Activated CD8-positive, alpha-beta memory T cell treated with anti-CD3 and anti-CD28 coated beads, Interleukin-2, amount 10 ng/mL, durations not matched to agents 7 days and 5 days (primary cell): ENCODE measurements at regions not wholly inside any gene's neighbourhood (a gene's known extent, or its start where the extent isn't known, plus 50 kb on each side); places are given as distances from the start of the nearest gene placed in this dataset.
A peak's percentile ranks its signal among the peaks of the same experiment; 100 is the strongest.

ENCODE experiments used
- ATAC-seq: fragments of 150-1000 bp; cut with Tn5 transposase; one replicate; pipeline ENCODE4 v1.10.0; 2021; ENCODE audit warnings: moderate library complexity
- CTCF ChIA-PET: fragments of 350-600 bp; sonication (Branson Sonifier 250); formaldehyde crosslinking; loops from one replicate; lab custom pipeline; 2021; ENCODE audit warnings: antibody characterized with exemption; lab: Charles Lee
- DNase-seq: peaks from one replicate; pipeline ENCODE4 v3.0.0-alpha.2; 2020
- H3K27ac Mint-ChIP-seq: one replicate; pipeline ENCODE4 v1.8.0; 2021; ENCODE audit warnings: mild to moderate bottlenecking, mixed read lengths
- H3K27me3 Mint-ChIP-seq: one replicate; pipeline ENCODE4 v1.8.0; 2021; ENCODE audit warnings: mixed read lengths
- H3K36me3 Mint-ChIP-seq: one replicate; pipeline ENCODE4 v1.8.0; 2021; ENCODE audit warnings: mild to moderate bottlenecking, mixed read lengths
- H3K4me1 Mint-ChIP-seq: one replicate; pipeline ENCODE4 v1.8.0; 2021; ENCODE audit warnings: mixed read lengths
- H3K4me3 Mint-ChIP-seq: one replicate; pipeline ENCODE4 v1.8.0; 2021; ENCODE audit warnings: mild to moderate bottlenecking, moderate library complexity, mixed read lengths
- H3K9me3 Mint-ChIP-seq: one replicate; pipeline ENCODE4 v1.8.0; 2022; ENCODE audit warnings: low read depth, mixed read lengths

DNA sequence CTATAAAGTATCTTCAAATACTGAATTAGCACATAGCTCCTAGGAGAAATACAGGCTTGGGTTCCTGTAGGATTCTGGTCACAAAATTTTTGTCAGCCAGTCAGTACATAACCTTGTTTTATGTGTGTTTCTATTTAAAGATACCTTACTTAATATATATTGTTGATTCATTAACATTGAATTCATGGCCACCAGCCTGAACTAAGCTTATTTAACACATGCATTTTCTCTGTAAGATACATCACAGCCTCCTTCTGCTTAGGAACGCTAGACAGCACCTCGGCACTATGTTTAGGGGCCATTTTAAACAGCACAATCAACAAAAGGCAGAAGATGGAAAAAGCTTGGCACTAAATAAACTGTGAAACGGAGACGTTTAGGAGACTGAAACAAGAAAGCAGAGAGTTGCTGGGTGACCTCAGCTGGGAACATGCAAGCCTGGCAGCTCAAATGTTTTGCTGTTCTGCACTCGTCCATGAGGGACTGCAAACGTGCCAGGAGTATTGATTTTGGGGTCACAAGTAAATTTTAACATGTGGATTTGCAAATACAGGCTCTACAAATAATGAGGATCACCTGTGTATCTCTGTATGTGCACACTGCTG lies 432.2 kb upstream of the TPM1 start:
- Mint-ChIP-seq H3K27me3 (peaks cover 28% of the 10 kb centered on the region), H3K4me1 (no peaks in the 10 kb centered on the region), H3K9me3 (no peaks in the 10 kb centered on the region), H3K4me3 (no peak overlapping the region), H3K27ac (no peak overlapping the region), H3K36me3 (no peaks in the 10 kb centered on the region)
- CTCF ChIA-PET = no interaction called here
- ATAC-seq = no peak
- no peak for DNase-seq

DNA sequence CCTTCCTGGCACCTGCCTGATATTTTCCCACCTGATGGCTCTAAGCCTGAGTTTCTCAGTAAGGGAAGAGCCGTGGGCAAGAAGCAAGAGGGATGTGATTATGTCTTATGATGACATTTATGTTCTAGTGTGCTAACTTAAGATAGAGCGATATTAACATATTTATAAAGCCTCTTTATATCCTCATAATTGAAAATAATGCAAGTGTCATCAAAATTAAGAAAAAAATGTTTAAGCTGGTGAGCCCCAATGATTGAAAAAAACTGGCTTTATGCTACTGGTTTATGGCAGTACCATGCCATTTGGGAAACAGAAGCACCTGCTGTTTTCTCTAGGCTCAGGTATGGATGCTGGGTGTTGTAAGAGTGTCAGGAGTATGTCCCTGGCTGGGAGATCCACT lies 431.5 kb upstream of the TPM1 start:
- CTCF ChIA-PET = no interaction called here
- Mint-ChIP-seq H3K4me3 (no peak overlapping the region), H3K36me3 (no peaks in the 10 kb centered on the region), H3K27ac (no peak overlapping the region), H3K9me3 (no peaks in the 10 kb centered on the region), H3K4me1 (no peaks in the 10 kb centered on the region), H3K27me3 (peaks cover 28% of the 10 kb centered on the region)
- DNase-seq = no peak
- ATAC-seq = no peak

DNA sequence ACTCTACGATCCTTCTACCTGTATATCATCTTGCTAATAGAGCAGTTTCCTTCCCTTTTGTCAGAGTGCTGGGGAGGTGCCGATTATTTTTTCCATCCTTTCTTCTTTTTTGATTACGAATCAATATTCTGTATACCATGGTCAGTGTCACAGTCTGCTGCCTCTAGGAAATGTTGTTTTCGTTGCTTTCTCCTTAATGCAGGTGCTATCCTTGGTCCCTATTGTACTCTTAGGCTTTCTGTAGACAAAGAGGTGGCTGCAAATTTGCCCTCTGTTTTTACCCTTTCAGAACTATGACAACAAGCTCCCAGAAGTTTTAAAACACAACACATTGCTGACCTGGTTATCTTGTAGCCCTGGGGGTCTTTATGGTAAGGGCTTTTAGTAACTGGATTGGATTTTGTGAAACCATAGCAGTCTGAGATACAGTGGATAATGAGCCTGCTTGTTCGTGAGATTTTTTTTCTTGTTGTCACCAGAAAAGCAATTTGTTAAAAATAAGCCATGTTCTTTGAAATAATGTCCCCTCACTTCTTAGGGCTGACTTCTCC lies 430.3 kb upstream of the TPM1 start:
- Mint-ChIP-seq H3K4me1 (no peaks in the 10 kb centered on the region), H3K27ac (no peak overlapping the region), H3K9me3 (no peaks in the 10 kb centered on the region), H3K36me3 (no peaks in the 10 kb centered on the region), H3K4me3 (no peak overlapping the region), H3K27me3 (peaks cover 28% of the 10 kb centered on the region)
- ATAC-seq (no peak), DNase-seq (no peak)
- CTCF ChIA-PET = no interaction called here

DNA sequence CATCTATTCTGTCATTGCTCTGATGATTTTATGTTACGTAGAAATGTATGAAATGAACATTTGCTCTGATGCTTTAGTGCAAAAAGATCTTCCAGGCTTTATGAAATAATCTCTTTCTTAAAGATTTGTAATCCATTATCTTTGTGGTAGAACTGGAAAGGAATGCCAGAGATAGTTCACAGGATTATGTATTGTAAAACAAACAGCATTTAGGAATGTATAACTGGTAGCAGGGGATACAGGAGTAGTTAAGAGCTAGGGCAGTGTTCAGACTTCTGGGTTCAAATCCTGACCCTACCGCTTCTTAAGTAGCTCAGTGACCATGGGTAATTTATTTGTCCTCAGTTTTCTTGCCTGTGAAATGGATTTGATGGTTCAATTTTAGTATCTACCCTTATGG lies 429.8 kb upstream of the TPM1 start:
- no peak for ATAC-seq

DNA sequence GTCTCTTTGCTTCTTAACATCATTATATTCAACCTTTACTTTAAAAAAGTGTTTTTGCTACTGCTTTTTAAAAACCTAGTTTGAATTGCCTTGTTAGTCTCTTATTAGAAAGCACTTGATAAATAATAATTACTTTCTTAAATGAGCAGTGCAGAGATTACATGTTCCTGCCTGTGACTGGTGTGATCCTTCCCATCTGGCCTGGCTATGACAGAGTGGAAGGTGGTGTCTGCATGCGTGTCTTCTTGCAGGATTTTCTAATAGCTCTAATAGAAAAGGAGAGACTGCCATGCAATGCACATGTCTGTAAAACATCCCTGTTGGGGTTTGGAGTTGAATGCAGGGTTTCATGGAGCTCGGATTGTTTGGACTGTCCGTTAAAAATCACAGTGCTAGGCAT lies 425.8 kb upstream of the TPM1 start:
- CTCF ChIA-PET = no interaction called here
- H3K4me1 Mint-ChIP-seq = no peaks in the 10 kb centered on the region
- no peaks in the 10 kb centered on the region for H3K9me3 Mint-ChIP-seq
- no peak overlapping the region for H3K4me3 Mint-ChIP-seq
- H3K36me3 Mint-ChIP-seq = no peaks in the 10 kb centered on the region
- ATAC-seq (no peak), DNase-seq (no peak)
- no peak overlapping the region for H3K27ac Mint-ChIP-seq
- peaks cover 19% of the 10 kb centered on the region for H3K27me3 Mint-ChIP-seq

More for the DNA sequence above, 429.8 kb upstream of the TPM1 start:
- no peaks in the 10 kb centered on the region for H3K36me3 Mint-ChIP-seq
- no peak overlapping the region for H3K4me3 Mint-ChIP-seq
- H3K4me1 Mint-ChIP-seq = no peaks in the 10 kb centered on the region
- no peak for DNase-seq
- H3K27ac Mint-ChIP-seq = no peak overlapping the region
- CTCF ChIA-PET = no interaction called here
- peaks cover 28% of the 10 kb centered on the region for H3K27me3 Mint-ChIP-seq
- no peaks in the 10 kb centered on the region for H3K9me3 Mint-ChIP-seq

DNA sequence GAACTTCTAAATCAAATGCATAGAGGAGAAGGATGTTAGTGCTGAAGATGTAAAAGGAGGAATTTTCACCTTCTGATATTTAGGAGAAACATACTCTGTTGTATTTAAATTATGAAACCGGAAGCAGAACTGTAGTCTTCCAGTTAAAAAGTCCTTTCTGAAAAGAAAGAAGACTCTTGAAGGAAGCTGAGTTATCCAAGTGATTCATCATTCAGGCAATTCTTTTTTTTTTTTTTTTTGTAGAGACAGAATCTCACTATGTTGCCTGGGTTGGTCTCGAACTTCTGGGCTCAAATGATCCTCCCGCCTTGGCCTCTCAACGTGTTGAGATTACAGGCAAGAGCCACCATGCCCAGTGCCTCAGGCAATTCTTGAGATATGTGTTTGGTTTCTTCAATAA lies 424.8 kb upstream of the TPM1 start:
- H3K27ac Mint-ChIP-seq = no peak overlapping the region
- CTCF ChIA-PET = no interaction called here
- H3K9me3 Mint-ChIP-seq = no peaks in the 10 kb centered on the region
- DNase-seq (no peak), ATAC-seq (no peak)
- no peak overlapping the region for H3K4me3 Mint-ChIP-seq
- no peaks in the 10 kb centered on the region for H3K4me1 Mint-ChIP-seq
- H3K36me3 Mint-ChIP-seq = no peaks in the 10 kb centered on the region
- H3K27me3 Mint-ChIP-seq = peaks cover 12% of the 10 kb centered on the region

DNA sequence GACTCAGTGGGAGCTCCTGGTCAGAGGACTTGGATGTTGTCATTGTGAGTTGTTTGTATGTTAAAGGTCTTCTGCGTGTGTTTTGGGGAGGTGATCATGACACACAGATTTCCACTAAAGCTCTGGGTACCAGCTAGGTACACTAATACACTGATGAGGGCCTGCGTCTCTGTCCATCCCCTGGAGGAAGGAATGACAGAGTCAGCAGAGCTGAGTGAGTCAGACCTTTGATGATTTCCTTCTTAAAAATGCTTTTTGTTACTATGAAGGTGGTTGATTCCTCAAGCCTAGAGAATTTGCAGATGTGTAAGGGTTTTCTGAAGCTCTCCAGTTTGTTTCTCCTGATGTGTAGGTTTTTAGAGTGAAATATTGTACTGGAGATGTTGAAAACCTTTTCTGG lies 424.1 kb upstream of the TPM1 start:
- CTCF ChIA-PET = no interaction called here
- no peaks in the 10 kb centered on the region for H3K9me3 Mint-ChIP-seq
- H3K27ac Mint-ChIP-seq = no peak overlapping the region
- no peak for ATAC-seq
- no peak for DNase-seq
- H3K27me3 Mint-ChIP-seq = peaks cover 6% of the 10 kb centered on the region
- H3K4me1 Mint-ChIP-seq = no peaks in the 10 kb centered on the region
- no peak overlapping the region for H3K4me3 Mint-ChIP-seq
- no peaks in the 10 kb centered on the region for H3K36me3 Mint-ChIP-seq

DNA sequence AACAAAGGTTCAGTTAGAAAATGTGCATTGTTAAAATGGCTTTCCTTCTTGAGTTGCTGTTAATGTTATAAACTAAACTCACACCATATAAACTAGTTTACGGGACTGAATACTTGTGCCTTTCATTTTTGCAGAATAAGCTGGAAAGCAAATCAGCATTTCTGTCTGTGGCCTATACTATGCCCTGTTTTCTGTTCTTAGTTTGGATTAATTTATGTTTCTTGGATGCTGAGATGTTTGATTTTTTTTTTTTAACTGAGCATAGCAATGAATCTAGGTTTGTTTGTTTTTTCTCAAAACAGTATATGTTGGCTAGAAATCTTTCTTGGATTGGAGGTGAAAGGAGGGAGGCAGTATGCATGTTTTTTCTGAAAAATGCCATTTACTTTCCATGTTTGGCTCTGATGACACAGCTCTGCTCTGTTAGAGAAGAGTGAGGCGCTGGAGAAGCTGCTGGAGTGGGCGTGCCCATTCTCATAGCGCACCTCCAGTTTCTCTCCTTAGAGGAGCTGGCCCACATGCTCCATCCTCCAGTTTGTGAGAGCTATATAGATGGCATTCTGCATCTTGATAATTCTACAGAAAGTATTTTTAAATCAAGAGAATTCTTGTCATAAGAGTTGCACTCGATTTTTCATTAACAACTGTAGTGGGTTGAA lies 423.6 kb upstream of the TPM1 start:
- ATAC-seq = no peak
- Mint-ChIP-seq H3K27ac (no peak overlapping the region), H3K27me3 (peaks cover 3% of the 10 kb centered on the region), H3K4me1 (no peaks in the 10 kb centered on the region), H3K4me3 (no peak overlapping the region), H3K9me3 (no peaks in the 10 kb centered on the region), H3K36me3 (no peaks in the 10 kb centered on the region)
- CTCF ChIA-PET = no interaction called here
- DNase-seq = no peak

DNA sequence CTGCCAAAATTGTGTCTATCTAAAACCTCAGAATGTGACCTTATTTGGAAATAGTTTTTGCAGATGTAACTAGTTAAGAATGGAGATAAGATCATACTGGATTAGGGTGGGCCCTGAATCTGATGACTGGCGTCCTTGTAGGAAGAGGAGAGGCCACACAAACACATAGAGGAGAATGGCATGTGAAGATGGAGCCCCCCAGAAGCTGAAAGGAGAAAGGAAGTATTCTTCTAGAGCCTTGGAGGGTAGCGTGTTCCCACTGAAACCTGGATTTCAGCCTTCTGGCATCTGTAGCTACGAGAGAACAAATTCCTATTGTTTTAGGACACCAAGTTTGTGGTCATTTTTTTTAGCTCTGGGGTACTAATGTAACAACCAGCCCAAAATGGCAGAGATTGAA lies 423.0 kb upstream of the TPM1 start:
- CTCF ChIA-PET = no interaction called here
- Mint-ChIP-seq H3K9me3 (no peaks in the 10 kb centered on the region), H3K4me1 (peaks cover 1% of the 10 kb centered on the region), H3K4me3 (no peak overlapping the region), H3K27ac (no peak overlapping the region), H3K27me3 (peaks cover 3% of the 10 kb centered on the region), H3K36me3 (no peaks in the 10 kb centered on the region)
- no peak for ATAC-seq
- DNase-seq = no peak

DNA sequence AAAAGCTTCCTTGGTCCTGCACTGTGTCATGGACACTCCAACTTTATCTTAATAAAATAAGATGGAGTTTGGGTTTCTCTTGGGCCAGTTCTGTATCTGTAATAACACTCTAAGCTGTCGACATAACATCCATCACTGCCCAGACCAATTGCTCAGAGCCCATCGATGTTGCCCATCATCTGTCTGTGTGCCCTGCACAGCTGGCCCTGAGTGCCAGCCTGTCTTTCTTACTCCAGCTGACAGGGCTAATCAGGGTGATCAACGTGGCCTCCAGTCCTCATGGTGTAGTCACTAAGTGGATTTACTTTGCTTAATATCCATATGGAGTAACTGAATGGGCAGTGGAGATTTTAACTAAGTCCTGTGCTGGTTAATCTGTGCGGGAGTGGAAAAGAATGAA lies 419.8 kb upstream of the TPM1 start:
- H3K4me3 Mint-ChIP-seq = no peak overlapping the region
- H3K27me3 Mint-ChIP-seq = peaks cover 3% of the 10 kb centered on the region
- H3K9me3 Mint-ChIP-seq = no peaks in the 10 kb centered on the region
- no peaks in the 10 kb centered on the region for H3K36me3 Mint-ChIP-seq
- ATAC-seq = no peak
- no peak overlapping the region for H3K27ac Mint-ChIP-seq
- DNase-seq = no peak
- CTCF ChIA-PET = no interaction called here
- peaks cover 9% of the 10 kb centered on the region for H3K4me1 Mint-ChIP-seq

DNA sequence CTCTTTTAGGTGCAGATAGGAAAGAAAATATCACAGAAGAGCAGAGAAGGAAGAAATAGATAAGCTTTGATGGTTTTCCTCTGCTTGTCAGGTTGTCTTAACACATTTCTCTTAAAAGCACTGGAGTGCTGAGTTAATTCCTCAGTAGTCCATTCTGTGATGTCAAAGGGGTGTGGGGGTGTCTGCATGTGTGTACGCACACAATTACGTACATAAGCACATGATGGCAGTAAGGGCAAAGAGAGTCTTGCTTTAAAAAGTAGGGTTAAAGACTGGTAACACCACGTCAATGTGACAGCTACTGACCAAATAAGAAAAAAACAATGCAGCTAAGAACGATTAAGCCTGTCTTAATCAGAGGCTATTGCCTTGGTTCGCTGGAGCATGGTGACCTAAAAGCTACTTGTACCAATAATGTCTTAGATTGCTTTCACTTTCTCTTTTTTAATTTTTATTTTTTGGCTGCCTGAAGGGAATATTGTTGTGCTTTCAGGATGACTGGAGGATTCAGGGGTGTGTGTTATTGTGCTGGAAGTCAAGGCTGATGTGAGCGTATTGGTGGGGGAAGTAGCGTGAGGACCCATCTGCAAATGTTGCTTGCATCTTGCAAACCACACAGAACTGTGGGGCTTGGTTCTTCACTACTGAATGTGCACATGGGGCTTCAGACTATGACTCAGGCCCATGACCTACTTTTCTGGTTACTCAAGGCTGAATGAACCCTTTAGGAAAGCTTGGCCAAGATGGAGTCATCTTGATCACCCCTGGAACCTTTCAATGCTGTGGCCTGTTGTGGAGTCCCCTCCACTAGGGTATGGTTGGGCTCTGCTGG lies 417.8 kb upstream of the TPM1 start:
- peak; percentile 61 for ATAC-seq

DNA sequence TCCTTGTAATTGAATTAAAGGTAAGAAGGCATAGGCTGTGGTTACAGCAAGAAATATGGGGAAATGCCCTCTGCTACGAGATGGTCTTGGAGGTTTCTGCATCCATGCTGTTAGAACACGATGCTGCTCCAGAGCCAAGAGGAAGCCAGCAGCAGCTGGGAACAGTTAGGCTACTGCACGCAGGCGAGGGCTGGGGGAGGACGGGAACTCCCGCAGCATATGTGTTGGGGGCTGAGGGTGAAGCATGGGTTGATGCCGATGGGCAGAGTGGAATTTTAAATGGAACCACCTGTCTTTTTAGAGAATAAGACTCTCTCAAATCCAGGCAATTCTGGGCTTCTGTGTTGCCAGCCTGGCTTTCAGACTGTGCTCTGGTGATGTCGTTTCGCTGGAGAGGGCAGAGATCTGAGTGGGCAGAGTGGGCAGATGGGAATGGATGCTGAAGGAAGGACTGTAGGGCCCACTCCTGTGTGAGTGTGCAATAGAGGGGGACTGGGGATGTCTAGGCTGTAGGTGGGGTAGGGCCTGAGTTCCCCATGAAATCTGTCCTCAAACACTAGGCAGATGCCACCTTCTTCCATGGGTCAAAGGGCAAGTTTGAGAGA lies 417.0 kb upstream of the TPM1 start:
- Mint-ChIP-seq H3K4me3 (no peak overlapping the region), H3K9me3 (no peaks in the 10 kb centered on the region), H3K4me1 (peaks cover 9% of the 10 kb centered on the region), H3K27ac (no peak overlapping the region), H3K27me3 (peaks cover 12% of the 10 kb centered on the region), H3K36me3 (no peaks in the 10 kb centered on the region)
- ATAC-seq = no peak
- DNase-seq = no peak
- CTCF ChIA-PET = no interaction called here

More for the DNA sequence above, 417.8 kb upstream of the TPM1 start:
- Mint-ChIP-seq H3K27me3 (peaks cover 5% of the 10 kb centered on the region), H3K4me1 (peaks cover 9% of the 10 kb centered on the region), H3K9me3 (no peaks in the 10 kb centered on the region), H3K4me3 (peak overlapping the region; percentile 60), H3K27ac (peak overlapping the region; percentile 73), H3K36me3 (no peaks in the 10 kb centered on the region)
- DNase-seq = no peak
- CTCF ChIA-PET = no interaction called here

DNA sequence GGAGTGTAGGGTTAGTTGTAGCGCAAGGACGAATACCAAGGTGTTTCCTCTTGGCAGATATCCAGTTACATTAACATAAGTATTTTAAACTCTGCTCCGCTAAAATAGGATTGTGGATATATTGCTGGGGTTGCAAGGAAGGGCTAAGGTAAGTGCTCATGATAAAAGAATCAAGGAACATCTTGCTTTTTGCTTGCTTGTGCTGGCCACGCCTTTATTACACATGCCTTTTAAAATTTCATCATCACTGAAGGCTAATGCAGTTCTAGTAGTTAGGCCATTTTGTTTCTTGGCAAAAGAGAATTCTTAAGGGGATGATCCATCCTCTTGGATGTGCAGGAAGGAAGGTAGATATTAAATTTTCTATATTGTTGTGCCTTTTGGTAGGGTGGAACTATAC lies 415.6 kb upstream of the TPM1 start:
- Mint-ChIP-seq H3K4me1 (peaks cover 9% of the 10 kb centered on the region), H3K9me3 (no peaks in the 10 kb centered on the region), H3K4me3 (no peak overlapping the region), H3K27me3 (peaks cover 21% of the 10 kb centered on the region), H3K27ac (no peak overlapping the region), H3K36me3 (no peaks in the 10 kb centered on the region)
- DNase-seq (no peak), ATAC-seq (no peak)
- CTCF ChIA-PET = no interaction called here
